Prostate gland (tissue), 2 donors: ENCODE measurements at regions not wholly inside any gene's neighbourhood (a gene's known extent, or its start where the extent isn't known, plus 50 kb on each side); places are given as distances from the start of the nearest gene placed in this dataset.
"Not testable (repeated sequence)": the region's sequence is repeated elsewhere in the genome, so short reads cannot be mapped to it uniquely, and the experiment has no call there.

Experiments used
- DNase-seq: peaks from one replicate; pipeline ENCODE4 v3.0.0-alpha.2; 2019; ENCODE audit warnings: low spot score
- H3K27ac ChIP-seq, 2 donors: fragments of 200-600 bp; sonication (generic); 2 replicates each; pipeline ENCODE4 v1.5.1; 2017 to 2019
- H3K27me3 ChIP-seq: fragments of 200-600 bp; sonication (generic); replicated peaks from 2 replicates; pipeline ENCODE4 v1.5.1; 2019; ENCODE audit not compliant: insufficient read depth
- H3K36me3 ChIP-seq, 2 donors: fragments of 200-600 bp; sonication (generic); 1 replicate in 1 of 2; 2 replicates in 1 of 2; pipeline versions ENCODE4 v1.5.1 to v1.8.1; 2017 to 2019
- H3K4me1 ChIP-seq: fragments of 200-600 bp; sonication (generic); replicated peaks from 2 replicates; pipeline ENCODE4 v1.5.1; 2019
- H3K4me3 ChIP-seq, 2 donors: fragments of 200-600 bp; sonication (generic); 2 replicates each; pipeline ENCODE4 v1.5.1; 2017 to 2019
- H3K9me3 ChIP-seq: fragments of 200-600 bp; sonication (generic); 2 replicates; pipeline ENCODE4 v1.5.1; 2017
- CTCF ChIP-seq, 4 experiments: fragments of 200-600 bp in 2 of 4; fragments of 450-650 bp in 2 of 4; sonication (generic) in 2 of 4; IDR thresholded peaks; 1 replicate in 3 of 4; 2 replicates in 1 of 4; pipeline ENCODE4 v1.5.1; 2016 to 2019; ENCODE audit warnings: antibody characterized with exemption in 4 of 4, mild to moderate bottlenecking in 2 of 4, moderate library complexity in 2 of 4
- POLR2A ChIP-seq: fragments of 450-650 bp; IDR thresholded peaks from one replicate; pipeline ENCODE4 v1.6.1; 2016; ENCODE audit warnings: antibody characterized with exemption, mild to moderate bottlenecking
- POLR2AphosphoS5 ChIP-seq: sonication (generic); formaldehyde crosslinking; IDR thresholded peaks from one replicate; pipeline ENCODE4 v1.6.1; 2017; ENCODE audit warnings: antibody characterized with exemption
- WGBS: methylation state at CpG from one replicate; pipeline ENCODE4 v1.1.5; 2018; 5-methylcytosine and 5-hydroxymethylcytosine counted together
- intact Hi-C: fragments of 100-400 bp; cut with DNase I; formaldehyde crosslinking; loops from one replicate; pipeline ENCODE4 v1.14.2; 2022

DNA sequence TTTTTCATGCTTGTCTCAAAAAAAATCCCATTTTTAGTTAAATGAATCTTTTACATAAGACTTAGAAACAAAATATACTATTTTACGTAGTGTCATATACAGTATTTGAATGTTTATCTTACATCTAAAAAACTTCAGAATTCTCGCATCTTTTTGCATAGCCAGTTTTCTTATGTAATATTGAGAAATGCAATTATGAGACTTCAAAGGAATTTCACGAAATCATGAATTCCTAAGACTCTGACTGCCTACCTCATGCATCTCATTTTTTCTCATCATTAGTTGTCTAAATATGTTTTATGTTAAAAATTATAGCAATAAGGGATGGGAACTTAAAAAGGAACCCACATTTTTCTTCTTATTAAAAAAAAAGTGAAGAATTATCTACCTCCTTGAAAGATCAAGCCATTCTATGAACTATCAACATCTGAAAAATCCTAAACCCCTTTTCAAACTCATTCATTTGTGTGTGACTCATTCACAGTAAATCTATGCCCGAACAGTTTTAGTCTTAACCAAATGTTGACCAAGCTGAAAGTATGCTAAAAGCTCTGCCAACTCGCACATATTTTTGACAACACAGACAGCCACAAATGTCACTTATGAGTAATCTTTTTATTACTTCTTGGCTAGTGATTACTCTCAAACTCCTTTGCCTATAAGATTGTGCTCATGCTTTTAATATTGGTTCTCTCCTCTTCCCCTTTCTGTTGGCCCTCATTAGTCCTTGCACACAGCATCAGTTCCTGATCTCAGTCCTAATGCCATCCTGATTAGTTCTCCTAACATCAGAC is 115.9 kb downstream of the DCLK3 start:
- H3K27me3 ChIP-seq, result no peaks in the 10 kb centered on the region
- no peaks in the 10 kb centered on the region for H3K4me1 ChIP-seq
- intact Hi-C loops, result no loop called here
- no peak overlapping the region for H3K27ac ChIP-seq
- no peaks in the 10 kb centered on the region for H3K9me3 ChIP-seq
- TF ChIP-seq CTCF (IDR thresholded peaks at IDR 0.05), result no peak
- TF ChIP-seq POLR2A, result no peak
- peak; percentile 38 for TF ChIP-seq POLR2AphosphoS5
- no peak for DNase-seq
- WGBS, result 31% methylated on average over 5 of the region's 5 CpGs
- H3K4me3 ChIP-seq, result no peak overlapping the region
- no peaks in the 10 kb centered on the region for H3K36me3 ChIP-seq

GRCh38 chr3:36647423-36647853 is 116.9 kb downstream of the DCLK3 start:
- Histone ChIP-seq H3K36me3 (no peaks in the 10 kb centered on the region), H3K27me3 (no peaks in the 10 kb centered on the region), H3K4me1 (no peaks in the 10 kb centered on the region), H3K27ac (no peak overlapping the region), H3K9me3 (no peaks in the 10 kb centered on the region), H3K4me3 (no peak overlapping the region)
- no peak for TF ChIP-seq POLR2A
- TF ChIP-seq CTCF (IDR thresholded peaks at IDR 0.05), result no peak
- no peak for TF ChIP-seq POLR2AphosphoS5
- 79% methylated on average over 3 of the region's 3 CpGs for WGBS
- intact Hi-C loops, result no loop called here
- no peak for DNase-seq

GRCh38 chr3:36643192-36643591 is 121.2 kb downstream of the DCLK3 start:
- no peak for DNase-seq
- no peaks in the 10 kb centered on the region for H3K4me1 ChIP-seq
- H3K9me3 ChIP-seq, result no peaks in the 10 kb centered on the region
- no peaks in the 10 kb centered on the region for H3K27me3 ChIP-seq
- H3K27ac ChIP-seq, result no peak overlapping the region
- TF ChIP-seq POLR2AphosphoS5, result no peak
- no peak for TF ChIP-seq POLR2A
- TF ChIP-seq CTCF (IDR thresholded peaks at IDR 0.05), result no peak
- H3K4me3 ChIP-seq, result no peak overlapping the region
- WGBS, result 85% methylated on average over 8 of the region's 8 CpGs
- H3K36me3 ChIP-seq, result no peaks in the 10 kb centered on the region
- intact Hi-C loops, result no loop called here

GRCh38 chr3:36635731-36636130 is 128.6 kb downstream of the DCLK3 start:
- WGBS, result 100% methylated on average over 1 of the region's 1 CpG
- Histone ChIP-seq H3K4me1 (no peaks in the 10 kb centered on the region), H3K4me3 (no peak overlapping the region), H3K9me3 (no peaks in the 10 kb centered on the region), H3K27me3 (no peaks in the 10 kb centered on the region), H3K27ac (no peak overlapping the region), H3K36me3 (no peaks in the 10 kb centered on the region)
- intact Hi-C loops, result no loop called here
- no peak for DNase-seq
- TF ChIP-seq CTCF (IDR thresholded peaks at IDR 0.05) (no peak), POLR2A (no peak), POLR2AphosphoS5 (no peak)

DNA sequence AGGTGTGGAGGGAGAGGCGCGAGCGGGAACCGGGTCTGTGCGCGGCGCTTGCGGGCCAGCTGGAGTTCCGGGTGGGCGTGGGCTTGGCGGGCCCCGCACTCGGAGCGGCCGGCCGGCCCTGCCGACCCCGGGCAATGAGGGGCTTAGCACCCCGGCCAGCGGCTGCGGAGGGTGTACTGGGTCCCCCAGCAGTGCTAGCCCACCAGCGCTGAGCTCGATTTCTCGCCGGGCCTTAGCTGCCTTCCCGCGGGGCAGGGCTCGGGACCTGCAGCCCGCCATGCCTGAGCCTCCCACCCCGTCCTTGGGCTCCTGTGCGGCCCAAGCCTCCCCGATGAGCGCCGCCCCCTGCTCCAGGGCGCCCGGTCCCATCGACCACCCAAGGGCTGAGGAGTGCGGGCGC is 130.5 kb downstream of the DCLK3 start:
- intact Hi-C loops, H3K4me1 ChIP-seq, H3K36me3 ChIP-seq, H3K4me3 ChIP-seq, H3K27me3 ChIP-seq, H3K9me3 ChIP-seq, DNase-seq, H3K27ac ChIP-seq: not testable (repeated sequence)
- WGBS, result 98% methylated on average over 35 of the region's 39 CpGs
